SK-N-SH treated with all-trans-retinoic acid at 6 μM for 48 hours (cell line): ENCODE measurements at regions not wholly inside any gene's neighbourhood (a gene's known extent, or its start where the extent isn't known, plus 50 kb on each side); places are given as distances from the start of the nearest gene placed in this dataset.

Source experiments
- ATAC-seq: fragments of 200-7000 bp; cut with Tn5 transposase; 3 replicates; pipeline ENCODE4 v1.9.1; 2020; ENCODE audit warnings: mild to moderate bottlenecking, moderate library complexity
- ARNTL ChIP-seq: fragments of 450-650 bp; formaldehyde crosslinking; IDR thresholded peaks from 2 replicates; pipeline ENCODE4 v1.5.0; 2020; ENCODE audit warnings: low read depth, mild to moderate bottlenecking, moderate library complexity, borderline replicate concordance
- BACH2 ChIP-seq: fragments of 250-450 bp; sonication (Bioruptor Pico); IDR thresholded peaks from 2 replicates; pipeline ENCODE4 v1.9.0; 2021; ENCODE audit warnings: mild to moderate bottlenecking, borderline replicate concordance
- CSDC2 ChIP-seq: fragments of 250-450 bp; sonication (Bioruptor Pico); IDR thresholded peaks from 2 replicates; pipeline ENCODE4 v1.5.0; 2020; ENCODE audit warnings: mild to moderate bottlenecking, moderate library complexity
- ESRRG ChIP-seq: fragments of 250-450 bp; sonication (Bioruptor Pico); IDR thresholded peaks from 2 replicates; pipeline ENCODE4 v1.6.1; 2021; ENCODE audit warnings: mild to moderate bottlenecking
- GLIS3 ChIP-seq: fragments of 250-450 bp; sonication (Bioruptor Pico); IDR thresholded peaks from 2 replicates; pipeline ENCODE4 v1.5.0; 2020; ENCODE audit warnings: mild to moderate bottlenecking, moderate library complexity
- ISL1 ChIP-seq: fragments of 250-450 bp; sonication (Bioruptor Pico); IDR thresholded peaks from 2 replicates; pipeline ENCODE4 v2.1.2; 2022; ENCODE audit warnings: mild to moderate bottlenecking, moderate library complexity
- OSR1 ChIP-seq: fragments of 250-450 bp; sonication (Bioruptor Pico); IDR thresholded peaks from 2 replicates; pipeline ENCODE4 v1.8.0; 2022; ENCODE audit warnings: moderate library complexity, mild to moderate bottlenecking, inconsistent platforms
- PATZ1 ChIP-seq: fragments of 250-450 bp; sonication (Bioruptor Pico); IDR thresholded peaks from 2 replicates; pipeline ENCODE4 v1.8.0; 2020; ENCODE audit warnings: mild to moderate bottlenecking, moderate library complexity, borderline replicate concordance
- PPARA ChIP-seq: fragments of 250-450 bp; sonication (Bioruptor Pico); IDR thresholded peaks from 2 replicates; pipeline ENCODE4 v1.5.0; 2020; ENCODE audit warnings: mild to moderate bottlenecking, borderline replicate concordance
- RARB ChIP-seq: fragments of 250-450 bp; sonication (Bioruptor Pico); IDR thresholded peaks from 2 replicates; pipeline ENCODE4 v1.8.0; 2021; ENCODE audit warnings: mild to moderate bottlenecking, moderate library complexity
- SNAI2 ChIP-seq: fragments of 250-450 bp; sonication (Bioruptor Pico); IDR thresholded peaks from 2 replicates; pipeline ENCODE4 v1.5.0; 2020; ENCODE audit warnings: mild to moderate bottlenecking, moderate library complexity
- TCF4 ChIP-seq: fragments of 250-450 bp; sonication (Bioruptor Pico); IDR thresholded peaks from 2 replicates; pipeline ENCODE4 v1.8.0; 2021; ENCODE audit warnings: mild to moderate bottlenecking, moderate library complexity, borderline replicate concordance
- TOX ChIP-seq: fragments of 250-450 bp; sonication (Bioruptor Pico); IDR thresholded peaks from 2 replicates; pipeline ENCODE4 v1.8.0; 2021; ENCODE audit warnings: mild to moderate bottlenecking, moderate library complexity, borderline replicate concordance
- ZC3H10 ChIP-seq: fragments of 250-450 bp; sonication (Bioruptor Pico); IDR thresholded peaks from 2 replicates; pipeline ENCODE4 v1.5.1; 2021; ENCODE audit warnings: mild to moderate bottlenecking, moderate library complexity
- ZFP3 ChIP-seq: fragments of 250-450 bp; sonication (Bioruptor Pico); IDR thresholded peaks from 2 replicates; pipeline ENCODE4 v1.5.0; 2020; ENCODE audit warnings: mild to moderate bottlenecking, moderate library complexity
- ZFP30 ChIP-seq: fragments of 450-650 bp; formaldehyde crosslinking; IDR thresholded peaks from 2 replicates; pipeline ENCODE4 v1.5.0; 2022; ENCODE audit warnings: mild to moderate bottlenecking, moderate library complexity
- ZNF565 ChIP-seq: fragments of 450-650 bp; formaldehyde crosslinking; conservative IDR thresholded peaks from 2 replicates; pipeline ENCODE4 v1.5.0; 2020; ENCODE audit warnings: low read depth, mild to moderate bottlenecking, moderate library complexity
- ZNF70 ChIP-seq: fragments of 450-650 bp; formaldehyde crosslinking; IDR thresholded peaks from 2 replicates; pipeline ENCODE4 v1.5.0; 2020; ENCODE audit warnings: mild to moderate bottlenecking, moderate library complexity
- ZNF8 ChIP-seq: fragments of 450-650 bp; formaldehyde crosslinking; IDR thresholded peaks from 2 replicates; pipeline ENCODE4 v1.5.0; 2020; ENCODE audit warnings: mild to moderate bottlenecking, moderate library complexity
- TF ChIP-seq, protein P1 (sequence below): fragments of 250-450 bp; sonication (Bioruptor Pico); IDR thresholded peaks from 2 replicates; pipeline ENCODE4 v1.5.1; 2021; ENCODE audit warnings: mild to moderate bottlenecking, moderate library complexity
- TF ChIP-seq, protein P2 (sequence below): fragments of 250-450 bp; sonication (Bioruptor Pico); IDR thresholded peaks from 2 replicates; pipeline ENCODE4 v1.5.0; 2020; ENCODE audit warnings: mild to moderate bottlenecking, moderate library complexity

DNA sequence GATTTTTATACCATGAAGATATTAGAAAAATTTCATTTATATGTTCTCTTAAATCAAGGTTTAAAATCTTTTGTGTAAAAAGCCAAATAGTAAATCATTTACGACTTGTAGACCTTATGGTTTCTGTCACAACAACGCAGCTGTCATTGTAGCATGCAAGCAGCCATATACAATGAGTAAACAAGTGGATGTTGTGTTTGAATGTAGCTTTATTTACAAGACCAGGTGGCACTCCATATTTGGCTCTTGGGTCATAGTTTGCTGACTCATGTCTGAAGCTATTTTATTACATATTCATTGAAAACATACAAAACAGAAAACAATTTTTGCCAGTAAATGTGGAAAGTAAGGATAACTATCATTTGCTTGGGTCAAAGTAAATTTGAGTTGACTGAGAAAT is 930.8 kb downstream of the SLITRK5 start:
- ATAC-seq, result no peak
- TF ChIP-seq, protein P1, sequence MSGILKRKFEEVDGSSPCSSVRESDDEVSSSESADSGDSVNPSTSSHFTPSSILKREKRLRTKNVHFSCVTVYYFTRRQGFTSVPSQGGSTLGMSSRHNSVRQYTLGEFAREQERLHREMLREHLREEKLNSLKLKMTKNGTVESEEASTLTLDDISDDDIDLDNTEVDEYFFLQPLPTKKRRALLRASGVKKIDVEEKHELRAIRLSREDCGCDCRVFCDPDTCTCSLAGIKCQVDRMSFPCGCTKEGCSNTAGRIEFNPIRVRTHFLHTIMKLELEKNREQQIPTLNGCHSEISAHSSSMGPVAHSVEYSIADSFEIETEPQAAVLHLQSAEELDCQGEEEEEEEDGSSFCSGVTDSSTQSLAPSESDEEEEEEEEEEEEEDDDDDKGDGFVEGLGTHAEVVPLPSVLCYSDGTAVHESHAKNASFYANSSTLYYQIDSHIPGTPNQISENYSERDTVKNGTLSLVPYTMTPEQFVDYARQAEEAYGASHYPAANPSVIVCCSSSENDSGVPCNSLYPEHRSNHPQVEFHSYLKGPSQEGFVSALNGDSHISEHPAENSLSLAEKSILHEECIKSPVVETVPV, result no peak
- TF ChIP-seq PPARA (CRISPR knock-in tag), result no peak
- TF ChIP-seq PATZ1 (CRISPR knock-in tag), result no peak
- no peak for TF ChIP-seq ZFP30 (CRISPR knock-in tag)
- TF ChIP-seq ESRRG (CRISPR knock-in tag), result no peak
- TF ChIP-seq GLIS3 (CRISPR knock-in tag), result no peak
- no peak for TF ChIP-seq ZNF70 (CRISPR knock-in tag)
- TF ChIP-seq, protein P2, sequence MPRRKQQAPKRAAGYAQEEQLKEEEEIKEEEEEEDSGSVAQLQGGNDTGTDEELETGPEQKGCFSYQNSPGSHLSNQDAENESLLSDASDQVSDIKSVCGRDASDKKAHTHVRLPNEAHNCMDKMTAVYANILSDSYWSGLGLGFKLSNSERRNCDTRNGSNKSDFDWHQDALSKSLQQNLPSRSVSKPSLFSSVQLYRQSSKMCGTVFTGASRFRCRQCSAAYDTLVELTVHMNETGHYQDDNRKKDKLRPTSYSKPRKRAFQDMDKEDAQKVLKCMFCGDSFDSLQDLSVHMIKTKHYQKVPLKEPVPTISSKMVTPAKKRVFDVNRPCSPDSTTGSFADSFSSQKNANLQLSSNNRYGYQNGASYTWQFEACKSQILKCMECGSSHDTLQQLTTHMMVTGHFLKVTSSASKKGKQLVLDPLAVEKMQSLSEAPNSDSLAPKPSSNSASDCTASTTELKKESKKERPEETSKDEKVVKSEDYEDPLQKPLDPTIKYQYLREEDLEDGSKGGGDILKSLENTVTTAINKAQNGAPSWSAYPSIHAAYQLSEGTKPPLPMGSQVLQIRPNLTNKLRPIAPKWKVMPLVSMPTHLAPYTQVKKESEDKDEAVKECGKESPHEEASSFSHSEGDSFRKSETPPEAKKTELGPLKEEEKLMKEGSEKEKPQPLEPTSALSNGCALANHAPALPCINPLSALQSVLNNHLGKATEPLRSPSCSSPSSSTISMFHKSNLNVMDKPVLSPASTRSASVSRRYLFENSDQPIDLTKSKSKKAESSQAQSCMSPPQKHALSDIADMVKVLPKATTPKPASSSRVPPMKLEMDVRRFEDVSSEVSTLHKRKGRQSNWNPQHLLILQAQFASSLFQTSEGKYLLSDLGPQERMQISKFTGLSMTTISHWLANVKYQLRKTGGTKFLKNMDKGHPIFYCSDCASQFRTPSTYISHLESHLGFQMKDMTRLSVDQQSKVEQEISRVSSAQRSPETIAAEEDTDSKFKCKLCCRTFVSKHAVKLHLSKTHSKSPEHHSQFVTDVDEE (CRISPR knock-in tag), result no peak
- no peak for TF ChIP-seq ZNF8
- no peak for TF ChIP-seq ZFP3 (CRISPR knock-in tag)
- TF ChIP-seq ARNTL (CRISPR knock-in tag), result no peak

GRCh38 chr13:88602786-88603777 is 931.9 kb downstream of the SLITRK5 start:
- TF ChIP-seq TCF4 (CRISPR knock-in tag) (no peak), PPARA (CRISPR knock-in tag) (no peak), GLIS3 (CRISPR knock-in tag) (no peak)
- no peak for ATAC-seq

DNA sequence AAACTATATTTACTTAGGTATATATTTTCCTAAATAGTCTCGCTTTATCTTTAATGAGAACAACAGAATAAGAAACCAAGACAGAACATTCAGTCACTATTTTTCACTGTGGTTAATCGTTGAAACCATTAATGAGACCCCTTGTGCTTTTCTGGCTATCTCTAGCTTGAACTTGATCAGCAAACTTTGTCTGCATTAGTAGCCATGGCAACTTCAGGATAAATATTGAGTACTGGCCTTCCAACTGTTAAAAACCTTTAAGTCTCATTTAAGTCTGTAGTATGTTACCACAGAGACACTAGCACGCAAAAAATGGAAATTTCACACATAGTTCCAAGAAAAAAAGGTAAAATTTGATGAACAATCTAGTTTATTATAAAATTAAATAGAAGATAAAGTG is 946.0 kb downstream of the SLITRK5 start:
- no peak for TF ChIP-seq OSR1 (CRISPR knock-in tag)
- no peak for TF ChIP-seq PATZ1 (CRISPR knock-in tag)
- no peak for TF ChIP-seq ESRRG (CRISPR knock-in tag)
- TF ChIP-seq ISL1 (CRISPR knock-in tag), result no peak
- TF ChIP-seq GLIS3 (CRISPR knock-in tag), result no peak
- no peak for TF ChIP-seq ARNTL (CRISPR knock-in tag)
- no peak for TF ChIP-seq ZNF565 (CRISPR knock-in tag)
- TF ChIP-seq, protein P1, result no peak
- TF ChIP-seq ZC3H10 (CRISPR knock-in tag), result no peak
- no peak for TF ChIP-seq ZFP3 (CRISPR knock-in tag)
- TF ChIP-seq TCF4 (CRISPR knock-in tag), result no peak
- no peak for TF ChIP-seq BACH2 (CRISPR knock-in tag)
- TF ChIP-seq CSDC2 (CRISPR knock-in tag), result no peak
- TF ChIP-seq, protein P2 (CRISPR knock-in tag), result no peak
- TF ChIP-seq PPARA (CRISPR knock-in tag), result no peak
- TF ChIP-seq RARB, result no peak
- TF ChIP-seq TOX (CRISPR knock-in tag), result no peak
- TF ChIP-seq SNAI2 (CRISPR knock-in tag), result no peak
- no peak for TF ChIP-seq ZFP30 (CRISPR knock-in tag)

More for the DNA sequence above, 946.0 kb downstream of the SLITRK5 start:
- no peak for ATAC-seq
